K562 (cell line): ENCODE measurements at regions not wholly inside any gene's neighbourhood (a gene's known extent, or its start where the extent isn't known, plus 50 kb on each side); places are given as distances from the start of the nearest gene placed in this dataset.

Experiments
- GTF2E2 ChIP-seq: fragments of 200-800 bp; sonication (Bioruptor generic); IDR thresholded peaks from 2 replicates; pipeline ENCODE4 v1.6.1; 2016; ENCODE audit warnings: missing genetic modification characterization, missing compliant biosample characterization
- LEF1 ChIP-seq: fragments of 450-650 bp; IDR thresholded peaks from 2 replicates; pipeline ENCODE4 v1.6.1; 2016; ENCODE audit warnings: mild to moderate bottlenecking
- NCOA2 ChIP-seq, 2 experiments: fragments of 450-650 bp; IDR thresholded peaks; 2 replicates each; pipeline ENCODE4 v1.6.1; 2018; ENCODE audit warnings: mild to moderate bottlenecking in 2 of 2, moderate library complexity in 1 of 2; ENCODE audit not compliant: partially characterized antibody in 2 of 2
- SMAD4 ChIP-seq: fragments of 250-450 bp; sonication (Bioruptor Pico); conservative IDR thresholded peaks from 2 replicates; pipeline ENCODE4 v1.8.0; 2021; ENCODE audit warnings: inconsistent platforms, mild to moderate bottlenecking, moderate library complexity
- SMARCA4 ChIP-seq: fragments of 450-650 bp; IDR thresholded peaks from 2 replicates; pipeline ENCODE4 v1.6.1; 2016
- TBL1XR1 ChIP-seq, 2 experiments: IDR thresholded peaks; 2 replicates each; pipeline ENCODE4 v1.6.1; 2012; ENCODE audit warnings: improper control_type of control experiment in 2 of 2, low read length in 2 of 2, mild to moderate bottlenecking in 1 of 2
- WHSC1 ChIP-seq: IDR thresholded peaks from one replicate; pipeline ENCODE4 v1.6.1; 2012; ENCODE audit warnings: low read length, control low read depth, inconsistent platforms
- TF ChIP-seq, protein P1 (sequence below): fragments of 200-800 bp; sonication (Bioruptor generic); IDR thresholded peaks from 2 replicates; pipeline ENCODE4 v1.6.1; 2017; ENCODE audit warnings: missing genetic modification characterization, missing compliant biosample characterization
- TF ChIP-seq, protein P2 (sequence below): fragments of 250-450 bp; sonication (Bioruptor Pico); IDR thresholded peaks from 2 replicates; pipeline ENCODE4 v1.8.0; 2022; ENCODE audit warnings: moderate library complexity, mild to moderate bottlenecking, inconsistent platforms
- TF ChIP-seq, protein P3 (sequence below), 2 experiments: fragments of 450-650 bp in 1 of 2; IDR thresholded peaks; 2 replicates each; pipeline ENCODE4 v1.6.1; 2011 to 2017; ENCODE audit warnings: low read depth in 2 of 2, antibody characterized with exemption in 1 of 2, borderline replicate concordance in 1 of 2, low read length in 1 of 2, mild to moderate bottlenecking in 1 of 2, mixed read lengths in 1 of 2; ENCODE audit not compliant: control insufficient read depth in 1 of 2
- TF ChIP-seq, protein P4 (sequence below), 2 experiments: fragments of 150-350 bp in 1 of 2; IDR thresholded peaks; 2 replicates each; pipeline ENCODE4 v1.6.1; 2012 to 2016; ENCODE audit warnings: low read depth in 2 of 2, low read length in 2 of 2, mild to moderate bottlenecking in 1 of 2, moderate library complexity in 1 of 2
- TF ChIP-seq, protein P5 (sequence below): sonication (generic); formaldehyde crosslinking; IDR thresholded peaks from 2 replicates; pipeline ENCODE4 v1.8.0; 2022; ENCODE audit warnings: mild to moderate bottlenecking, missing genetic modification reagents
- TF ChIP-seq, protein P6 (sequence below): sonication (generic); formaldehyde crosslinking; IDR thresholded peaks from 2 replicates; pipeline ENCODE4 v1.8.1; 2022; ENCODE audit warnings: missing genetic modification reagents

DNA sequence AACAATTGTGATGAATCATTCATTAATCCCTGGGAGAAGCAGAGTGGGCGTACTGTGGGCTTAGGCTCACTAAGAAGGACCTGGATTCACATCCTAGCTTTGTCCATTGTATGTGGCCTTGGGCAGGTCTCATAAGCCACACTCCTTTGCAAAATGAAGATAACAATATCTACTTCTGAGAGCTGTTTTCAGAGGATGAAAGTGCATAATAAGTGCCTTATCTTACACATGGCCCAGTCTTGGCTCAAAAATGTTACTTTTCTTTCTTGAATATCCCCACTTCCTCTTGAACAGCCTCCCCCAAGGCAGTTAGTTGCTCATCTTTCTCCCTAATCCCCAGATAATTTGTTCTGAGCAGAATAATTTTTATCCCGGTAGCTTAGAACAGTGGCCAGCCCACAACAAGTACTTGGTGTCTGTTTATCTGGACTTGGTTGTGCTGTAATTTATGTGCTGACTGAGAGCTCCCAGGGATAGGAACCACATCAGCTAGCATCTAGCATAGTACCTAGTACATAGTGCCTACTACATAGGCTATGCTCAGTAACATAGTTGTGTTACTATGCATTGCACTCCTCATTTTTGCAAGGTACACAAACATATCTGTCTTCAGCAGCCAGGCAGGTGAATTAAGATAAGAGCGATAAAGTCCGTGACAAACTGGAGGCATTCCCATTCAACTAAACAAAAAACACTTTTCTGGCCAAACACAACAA, 61.7 kb upstream of the NUDT4 start (continued):
- TF ChIP-seq, protein P1, sequence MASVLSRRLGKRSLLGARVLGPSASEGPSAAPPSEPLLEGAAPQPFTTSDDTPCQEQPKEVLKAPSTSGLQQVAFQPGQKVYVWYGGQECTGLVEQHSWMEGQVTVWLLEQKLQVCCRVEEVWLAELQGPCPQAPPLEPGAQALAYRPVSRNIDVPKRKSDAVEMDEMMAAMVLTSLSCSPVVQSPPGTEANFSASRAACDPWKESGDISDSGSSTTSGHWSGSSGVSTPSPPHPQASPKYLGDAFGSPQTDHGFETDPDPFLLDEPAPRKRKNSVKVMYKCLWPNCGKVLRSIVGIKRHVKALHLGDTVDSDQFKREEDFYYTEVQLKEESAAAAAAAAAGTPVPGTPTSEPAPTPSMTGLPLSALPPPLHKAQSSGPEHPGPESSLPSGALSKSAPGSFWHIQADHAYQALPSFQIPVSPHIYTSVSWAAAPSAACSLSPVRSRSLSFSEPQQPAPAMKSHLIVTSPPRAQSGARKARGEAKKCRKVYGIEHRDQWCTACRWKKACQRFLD (CRISPR knock-in tag): no peak; the same call in 1 of the 2 replicates
- TF ChIP-seq SMARCA4: peak; percentile 96
- TF ChIP-seq, protein P2, sequence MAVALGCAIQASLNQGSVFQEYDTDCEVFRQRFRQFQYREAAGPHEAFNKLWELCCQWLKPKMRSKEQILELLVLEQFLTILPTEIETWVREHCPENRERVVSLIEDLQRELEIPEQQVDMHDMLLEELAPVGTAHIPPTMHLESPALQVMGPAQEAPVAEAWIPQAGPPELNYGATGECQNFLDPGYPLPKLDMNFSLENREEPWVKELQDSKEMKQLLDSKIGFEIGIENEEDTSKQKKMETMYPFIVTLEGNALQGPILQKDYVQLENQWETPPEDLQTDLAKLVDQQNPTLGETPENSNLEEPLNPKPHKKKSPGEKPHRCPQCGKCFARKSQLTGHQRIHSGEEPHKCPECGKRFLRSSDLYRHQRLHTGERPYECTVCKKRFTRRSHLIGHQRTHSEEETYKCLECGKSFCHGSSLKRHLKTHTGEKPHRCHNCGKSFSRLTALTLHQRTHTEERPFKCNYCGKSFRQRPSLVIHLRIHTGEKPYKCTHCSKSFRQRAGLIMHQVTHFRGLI (CRISPR knock-in tag): 0 out of 2 replicates have a peak, but pooled peaks have one; percentile 3
- peak; percentile 77 for TF ChIP-seq SMAD4 (CRISPR knock-in tag)
- TF ChIP-seq TBL1XR1 (IDR thresholded peaks at IDR 0.05; ENCODE audit: low read length in 2 of 2): peak; percentile 79 to 95; a peak in 3 of 4 replicates
- TF ChIP-seq, protein P3, sequence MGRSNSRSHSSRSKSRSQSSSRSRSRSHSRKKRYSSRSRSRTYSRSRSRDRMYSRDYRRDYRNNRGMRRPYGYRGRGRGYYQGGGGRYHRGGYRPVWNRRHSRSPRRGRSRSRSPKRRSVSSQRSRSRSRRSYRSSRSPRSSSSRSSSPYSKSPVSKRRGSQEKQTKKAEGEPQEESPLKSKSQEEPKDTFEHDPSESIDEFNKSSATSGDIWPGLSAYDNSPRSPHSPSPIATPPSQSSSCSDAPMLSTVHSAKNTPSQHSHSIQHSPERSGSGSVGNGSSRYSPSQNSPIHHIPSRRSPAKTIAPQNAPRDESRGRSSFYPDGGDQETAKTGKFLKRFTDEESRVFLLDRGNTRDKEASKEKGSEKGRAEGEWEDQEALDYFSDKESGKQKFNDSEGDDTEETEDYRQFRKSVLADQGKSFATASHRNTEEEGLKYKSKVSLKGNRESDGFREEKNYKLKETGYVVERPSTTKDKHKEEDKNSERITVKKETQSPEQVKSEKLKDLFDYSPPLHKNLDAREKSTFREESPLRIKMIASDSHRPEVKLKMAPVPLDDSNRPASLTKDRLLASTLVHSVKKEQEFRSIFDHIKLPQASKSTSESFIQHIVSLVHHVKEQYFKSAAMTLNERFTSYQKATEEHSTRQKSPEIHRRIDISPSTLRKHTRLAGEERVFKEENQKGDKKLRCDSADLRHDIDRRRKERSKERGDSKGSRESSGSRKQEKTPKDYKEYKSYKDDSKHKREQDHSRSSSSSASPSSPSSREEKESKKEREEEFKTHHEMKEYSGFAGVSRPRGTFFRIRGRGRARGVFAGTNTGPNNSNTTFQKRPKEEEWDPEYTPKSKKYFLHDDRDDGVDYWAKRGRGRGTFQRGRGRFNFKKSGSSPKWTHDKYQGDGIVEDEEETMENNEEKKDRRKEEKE (IDR thresholded peaks at IDR 0.05; ENCODE audit: borderline replicate concordance in 1 of 2, control insufficient read depth in 1 of 2, low read depth in 2 of 2, low read length in 1 of 2): peak in 1 of 2 experiments; percentile 41; a peak in 1 of 4 replicates
- TF ChIP-seq, protein P4, sequence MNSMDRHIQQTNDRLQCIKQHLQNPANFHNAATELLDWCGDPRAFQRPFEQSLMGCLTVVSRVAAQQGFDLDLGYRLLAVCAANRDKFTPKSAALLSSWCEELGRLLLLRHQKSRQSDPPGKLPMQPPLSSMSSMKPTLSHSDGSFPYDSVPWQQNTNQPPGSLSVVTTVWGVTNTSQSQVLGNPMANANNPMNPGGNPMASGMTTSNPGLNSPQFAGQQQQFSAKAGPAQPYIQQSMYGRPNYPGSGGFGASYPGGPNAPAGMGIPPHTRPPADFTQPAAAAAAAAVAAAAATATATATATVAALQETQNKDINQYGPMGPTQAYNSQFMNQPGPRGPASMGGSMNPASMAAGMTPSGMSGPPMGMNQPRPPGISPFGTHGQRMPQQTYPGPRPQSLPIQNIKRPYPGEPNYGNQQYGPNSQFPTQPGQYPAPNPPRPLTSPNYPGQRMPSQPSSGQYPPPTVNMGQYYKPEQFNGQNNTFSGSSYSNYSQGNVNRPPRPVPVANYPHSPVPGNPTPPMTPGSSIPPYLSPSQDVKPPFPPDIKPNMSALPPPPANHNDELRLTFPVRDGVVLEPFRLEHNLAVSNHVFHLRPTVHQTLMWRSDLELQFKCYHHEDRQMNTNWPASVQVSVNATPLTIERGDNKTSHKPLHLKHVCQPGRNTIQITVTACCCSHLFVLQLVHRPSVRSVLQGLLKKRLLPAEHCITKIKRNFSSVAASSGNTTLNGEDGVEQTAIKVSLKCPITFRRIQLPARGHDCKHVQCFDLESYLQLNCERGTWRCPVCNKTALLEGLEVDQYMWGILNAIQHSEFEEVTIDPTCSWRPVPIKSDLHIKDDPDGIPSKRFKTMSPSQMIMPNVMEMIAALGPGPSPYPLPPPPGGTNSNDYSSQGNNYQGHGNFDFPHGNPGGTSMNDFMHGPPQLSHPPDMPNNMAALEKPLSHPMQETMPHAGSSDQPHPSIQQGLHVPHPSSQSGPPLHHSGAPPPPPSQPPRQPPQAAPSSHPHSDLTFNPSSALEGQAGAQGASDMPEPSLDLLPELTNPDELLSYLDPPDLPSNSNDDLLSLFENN (IDR thresholded peaks at IDR 0.05; ENCODE audit: low read depth in 2 of 2, low read length in 2 of 2): peak in 1 of 2 experiments; percentile 91; a peak in 2 of 4 replicates
- peak; percentile 58 to 85 for TF ChIP-seq NCOA2 (IDR thresholded peaks at IDR 0.05; ENCODE audit: partially characterized antibody in 2 of 2)
- TF ChIP-seq LEF1: peak; percentile 95
- TF ChIP-seq GTF2E2 (tag): no peak
- TF ChIP-seq, protein P5, sequence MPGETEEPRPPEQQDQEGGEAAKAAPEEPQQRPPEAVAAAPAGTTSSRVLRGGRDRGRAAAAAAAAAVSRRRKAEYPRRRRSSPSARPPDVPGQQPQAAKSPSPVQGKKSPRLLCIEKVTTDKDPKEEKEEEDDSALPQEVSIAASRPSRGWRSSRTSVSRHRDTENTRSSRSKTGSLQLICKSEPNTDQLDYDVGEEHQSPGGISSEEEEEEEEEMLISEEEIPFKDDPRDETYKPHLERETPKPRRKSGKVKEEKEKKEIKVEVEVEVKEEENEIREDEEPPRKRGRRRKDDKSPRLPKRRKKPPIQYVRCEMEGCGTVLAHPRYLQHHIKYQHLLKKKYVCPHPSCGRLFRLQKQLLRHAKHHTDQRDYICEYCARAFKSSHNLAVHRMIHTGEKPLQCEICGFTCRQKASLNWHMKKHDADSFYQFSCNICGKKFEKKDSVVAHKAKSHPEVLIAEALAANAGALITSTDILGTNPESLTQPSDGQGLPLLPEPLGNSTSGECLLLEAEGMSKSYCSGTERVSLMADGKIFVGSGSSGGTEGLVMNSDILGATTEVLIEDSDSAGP (CRISPR knock-in tag): no peak
- no peak for TF ChIP-seq WHSC1
- TF ChIP-seq, protein P6, sequence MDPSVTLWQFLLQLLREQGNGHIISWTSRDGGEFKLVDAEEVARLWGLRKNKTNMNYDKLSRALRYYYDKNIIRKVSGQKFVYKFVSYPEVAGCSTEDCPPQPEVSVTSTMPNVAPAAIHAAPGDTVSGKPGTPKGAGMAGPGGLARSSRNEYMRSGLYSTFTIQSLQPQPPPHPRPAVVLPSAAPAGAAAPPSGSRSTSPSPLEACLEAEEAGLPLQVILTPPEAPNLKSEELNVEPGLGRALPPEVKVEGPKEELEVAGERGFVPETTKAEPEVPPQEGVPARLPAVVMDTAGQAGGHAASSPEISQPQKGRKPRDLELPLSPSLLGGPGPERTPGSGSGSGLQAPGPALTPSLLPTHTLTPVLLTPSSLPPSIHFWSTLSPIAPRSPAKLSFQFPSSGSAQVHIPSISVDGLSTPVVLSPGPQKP (CRISPR knock-in tag): no peak
